GM21723 (cell line): ENCODE measurements at regions not wholly inside any gene's neighbourhood (a gene's known extent, or its start where the extent isn't known, plus 50 kb on each side); places are given as distances from the start of the nearest gene placed in this dataset.

Experiments
- ATAC-seq: cut with Tn5 transposase; IDR thresholded peaks from one replicate; pipeline ENCODE4 v1.9.1; 2021; ENCODE audit warnings: mild to moderate bottlenecking, moderate library complexity; ENCODE audit not compliant: unreplicated experiment

DNA sequence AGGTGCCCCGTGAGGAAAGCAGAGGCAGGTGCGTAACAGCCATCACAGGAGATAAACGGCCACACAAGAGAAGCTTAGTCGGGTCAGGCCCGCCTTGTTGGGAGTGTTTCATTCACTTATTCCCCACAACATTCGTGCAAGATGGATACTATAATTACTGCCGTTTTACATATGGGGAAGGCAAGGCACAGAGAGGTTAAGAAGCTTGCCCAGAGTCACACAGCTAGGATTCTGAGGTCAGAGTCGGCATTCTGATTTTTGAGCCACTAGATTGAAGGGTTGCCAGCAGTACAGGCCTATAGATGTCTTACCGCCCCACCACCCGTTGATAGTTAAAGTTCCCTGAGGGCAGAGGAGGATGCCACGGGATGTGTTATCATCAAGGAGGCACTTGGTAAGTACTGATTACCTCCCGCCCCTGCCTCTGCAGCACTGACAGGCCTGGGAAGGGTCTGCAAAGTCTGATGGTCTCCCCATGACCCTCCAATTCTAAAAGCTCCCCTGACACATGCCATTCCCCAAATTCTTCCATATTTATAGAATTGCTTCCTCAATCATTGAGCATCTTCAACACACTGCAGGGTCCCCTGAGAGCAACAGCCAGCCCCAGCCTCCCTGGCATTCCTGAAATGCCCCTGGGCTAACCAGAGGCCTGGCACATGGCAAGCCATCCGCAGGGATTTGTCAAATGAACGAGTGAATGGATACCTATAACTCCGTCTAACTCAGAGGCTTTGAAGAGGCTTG lies 74.7 kb upstream of the CLDN14 start:
- ATAC-seq: no peak

DNA sequence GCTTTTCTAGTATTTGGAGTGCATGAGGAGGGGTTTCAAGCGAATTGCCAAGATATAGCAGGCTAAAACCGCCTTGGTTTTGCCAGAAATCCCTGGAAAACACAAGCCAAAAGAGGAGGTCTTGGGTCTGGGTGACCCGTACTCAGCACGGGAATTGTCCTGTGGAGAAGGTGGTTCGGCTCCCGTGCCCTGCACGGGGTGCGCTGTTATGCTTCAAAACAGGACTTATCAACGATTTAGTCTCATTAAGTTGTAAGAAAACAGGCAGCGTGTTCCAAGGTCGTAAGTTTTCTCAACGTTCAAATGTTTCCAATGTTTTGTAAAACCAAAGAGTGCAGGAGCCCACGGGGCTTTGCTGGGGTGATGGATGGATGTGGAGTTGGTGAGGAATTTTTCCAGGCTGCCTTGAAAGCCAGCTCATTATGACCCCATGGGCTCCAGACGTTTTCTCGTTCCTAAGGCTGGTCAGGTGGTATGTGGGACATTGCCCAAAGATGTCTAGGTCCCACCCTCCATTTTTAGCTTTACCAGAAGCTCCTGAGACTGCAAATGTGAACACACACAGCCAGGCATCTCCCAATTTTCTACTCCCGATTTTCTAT lies 75.4 kb upstream of the CLDN14 start:
- ATAC-seq: no peak

DNA sequence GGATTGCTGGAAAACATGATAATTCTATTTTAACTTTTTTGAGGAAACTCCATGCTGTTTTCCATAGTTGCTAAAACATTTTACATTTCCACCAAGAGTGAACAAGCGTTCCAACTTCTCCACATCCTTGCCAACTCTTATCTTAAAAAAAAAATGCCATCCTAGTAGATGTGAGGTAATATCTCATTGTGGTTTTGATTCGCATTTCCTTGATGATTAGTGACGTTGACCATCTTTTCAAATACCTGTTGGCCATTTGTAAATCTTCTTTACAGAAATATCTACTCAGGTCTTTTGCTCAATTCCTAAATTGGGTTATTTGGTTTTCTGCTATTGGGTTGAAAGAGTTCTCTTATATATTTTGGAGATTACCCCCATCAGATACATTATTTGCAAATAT lies 77.4 kb upstream of the CLDN14 start:
- ATAC-seq: no peak

DNA sequence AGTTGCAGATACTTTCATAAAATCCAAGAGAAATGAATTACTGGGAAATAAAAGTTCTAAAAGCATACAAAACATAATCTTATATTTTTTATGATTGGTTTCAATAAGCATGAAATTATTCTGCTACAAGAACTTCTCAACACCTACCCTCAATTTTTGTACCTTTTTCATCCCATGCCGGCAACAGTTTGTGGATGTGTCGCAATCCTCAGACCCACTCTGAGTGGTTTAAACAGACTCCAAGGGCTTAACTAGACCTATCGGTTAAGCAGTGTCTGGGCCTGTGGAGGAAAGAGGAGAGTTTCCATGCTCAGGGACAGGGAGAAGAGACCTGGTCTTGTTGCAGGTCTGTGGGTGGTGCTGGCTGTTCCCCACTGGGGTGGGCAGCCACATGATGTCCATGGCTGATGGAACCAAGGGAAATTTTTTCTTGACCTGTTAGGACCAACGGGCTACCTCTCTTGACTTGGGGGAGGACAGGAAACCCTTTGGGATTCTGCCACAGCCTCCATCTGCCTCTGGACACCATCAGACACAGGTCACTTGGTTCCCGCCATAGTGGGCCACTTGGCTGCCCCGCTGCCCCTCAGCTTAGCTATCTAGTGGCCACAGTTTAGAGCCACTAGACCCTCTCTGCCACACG lies 81.1 kb upstream of the CLDN14 start:
- ATAC-seq: no peak

DNA sequence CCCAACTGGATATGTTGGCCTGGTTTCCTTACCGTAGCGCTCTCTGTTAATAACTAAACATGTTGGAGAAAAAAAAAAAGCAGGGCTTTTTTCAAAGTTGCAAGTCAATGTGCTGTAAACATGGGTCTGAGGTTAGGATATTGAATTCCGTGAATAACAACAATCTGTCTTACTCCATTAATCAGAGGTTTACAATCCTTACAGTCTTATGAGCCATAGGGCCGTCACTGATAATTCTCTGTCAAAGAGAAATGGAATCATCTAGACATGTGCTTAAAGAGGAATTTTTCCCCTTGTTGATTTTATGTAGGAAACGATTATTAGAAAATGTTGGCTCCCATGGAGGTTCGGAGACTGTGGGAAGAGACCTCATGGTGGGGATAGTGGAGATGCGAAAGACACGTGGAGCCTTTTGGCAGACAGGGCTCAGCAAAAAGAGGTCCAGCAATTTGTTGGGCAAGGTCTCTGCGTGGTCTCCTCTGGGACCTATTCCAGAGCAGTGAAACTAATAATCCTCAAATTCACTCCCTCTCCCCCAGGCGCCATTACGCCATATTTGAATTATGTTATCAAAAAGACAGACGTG lies 83.5 kb upstream of the CLDN14 start:
- ATAC-seq: no peak

DNA sequence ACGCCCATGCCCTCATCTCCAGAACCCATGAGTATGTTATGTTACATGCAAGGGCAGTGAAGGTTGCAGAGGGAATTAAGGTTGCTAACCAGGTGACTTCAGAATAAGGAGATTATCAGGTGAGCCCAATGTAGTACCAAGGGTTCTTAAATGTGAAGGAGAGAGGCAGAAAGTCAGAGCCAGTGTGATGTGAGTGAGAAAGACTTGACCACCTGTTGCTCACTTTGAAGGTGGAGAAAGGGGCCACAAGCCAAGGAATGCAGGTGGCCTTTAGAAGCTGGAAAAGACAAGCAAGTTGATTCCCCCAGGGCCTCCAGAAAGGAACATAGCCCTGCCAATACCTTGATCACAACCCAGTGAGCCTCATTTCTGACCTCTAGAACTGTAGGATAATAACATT lies 84.7 kb upstream of the CLDN14 start:
- no peak for ATAC-seq

DNA sequence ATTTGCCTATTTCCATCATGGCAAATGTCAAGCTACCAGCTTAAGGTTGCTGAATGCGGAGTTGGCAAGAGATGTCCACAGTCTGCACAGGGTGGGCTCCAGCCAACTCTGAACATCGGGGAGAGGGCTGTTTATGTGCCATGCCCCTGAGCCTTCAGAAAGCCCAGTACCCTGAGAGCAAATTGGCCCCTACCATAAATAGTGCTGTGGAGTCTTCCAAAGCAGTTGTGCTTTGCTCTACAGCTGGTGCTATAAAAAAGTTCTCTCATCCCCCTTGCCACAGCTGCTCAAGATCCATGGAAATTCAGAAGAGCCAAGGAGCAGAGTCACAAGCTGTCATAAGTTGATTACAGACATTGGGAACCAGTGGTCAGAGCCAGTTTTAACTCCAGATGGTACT lies 85.6 kb upstream of the CLDN14 start:
- ATAC-seq: no peak

DNA sequence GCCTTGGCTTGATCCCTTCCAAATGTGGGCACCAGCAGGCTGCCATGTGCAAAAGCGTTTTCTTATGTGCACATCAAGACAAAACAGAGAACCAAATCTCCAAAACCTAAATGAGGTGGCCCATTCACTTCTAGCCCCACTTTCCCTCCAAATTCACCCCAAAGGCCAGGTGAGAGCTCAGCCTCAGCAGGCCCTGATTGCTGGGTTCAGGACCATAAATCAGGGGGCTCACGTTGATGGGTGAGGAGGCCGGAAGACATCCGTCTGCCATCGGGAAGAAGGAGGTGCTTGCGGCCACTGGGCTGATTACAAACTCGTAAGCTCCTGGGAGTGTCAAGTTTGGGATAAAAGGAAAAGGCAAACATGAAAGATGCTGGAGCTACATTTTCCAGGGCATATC lies 86.7 kb upstream of the CLDN14 start:
- no peak for ATAC-seq

DNA sequence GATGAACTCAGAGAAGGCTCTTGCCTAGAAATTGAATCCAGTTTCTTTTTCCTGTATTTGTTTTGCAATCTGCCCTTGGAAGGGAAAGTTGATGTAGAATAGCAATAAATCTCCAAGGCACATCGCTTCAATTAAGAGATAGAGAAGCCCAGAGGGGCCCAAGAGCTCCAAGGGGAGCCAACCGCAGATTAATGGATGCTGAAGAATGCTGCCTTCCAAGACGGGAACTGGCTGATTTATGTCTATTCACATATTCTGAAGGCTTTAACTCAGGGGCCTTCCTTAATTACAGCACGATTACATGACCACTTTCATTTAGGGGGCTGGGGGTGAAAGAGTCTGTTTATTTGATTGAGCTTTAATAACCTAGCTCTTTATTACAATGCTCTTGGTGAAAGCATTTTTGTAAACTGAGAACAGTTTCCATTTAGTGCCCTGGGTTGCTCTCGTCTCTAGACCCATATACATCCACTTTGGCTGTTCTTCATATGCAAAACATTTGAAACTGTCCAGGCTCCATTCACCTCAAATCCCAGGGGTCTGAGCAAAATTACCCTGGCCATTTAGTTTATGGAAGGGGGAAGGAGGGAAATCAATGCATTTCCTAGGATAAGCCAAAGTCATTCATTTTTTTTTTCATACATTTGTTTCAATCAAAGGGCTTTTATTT lies 87.4 kb upstream of the CLDN14 start:
- ATAC-seq: no peak

DNA sequence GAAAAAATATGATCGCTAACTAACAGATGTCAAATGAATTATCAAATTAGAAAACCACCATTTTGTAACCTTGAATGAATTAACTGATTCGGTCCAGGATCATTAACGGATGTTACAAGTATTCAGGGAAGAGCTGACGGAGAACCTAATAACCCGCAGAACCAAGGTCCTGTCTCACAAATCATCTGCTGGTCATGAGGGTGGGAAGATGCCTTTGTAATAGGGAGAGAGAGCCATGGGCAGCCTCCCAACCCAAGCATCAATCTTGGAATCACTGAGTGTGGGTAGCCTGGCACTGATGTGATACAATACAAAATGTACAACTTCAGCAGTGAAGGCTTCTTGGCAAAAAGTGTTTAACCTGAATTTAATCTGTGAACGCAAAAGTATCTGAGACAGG lies 89.6 kb upstream of the CLDN14 start:
- ATAC-seq: no peak

DNA sequence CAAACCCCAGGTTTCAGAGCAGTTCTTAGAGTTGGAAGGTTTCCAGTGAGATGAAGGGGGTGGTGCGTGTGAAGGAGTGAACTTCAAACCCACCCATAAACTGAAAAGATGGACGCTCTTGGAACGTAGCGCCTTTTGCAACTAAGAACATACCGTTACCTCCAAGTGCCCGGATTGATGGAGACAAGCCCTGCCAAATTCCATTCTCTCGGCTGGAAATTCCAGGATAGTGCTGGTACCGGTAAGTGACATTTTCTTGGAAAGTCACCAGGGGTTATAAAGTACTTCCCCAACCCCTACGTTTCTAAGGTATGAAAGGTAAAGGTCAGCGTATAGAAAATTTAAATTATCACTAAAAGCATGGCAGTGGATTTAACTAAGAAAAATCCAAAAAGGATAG lies 91.6 kb upstream of the CLDN14 start:
- no peak for ATAC-seq

DNA sequence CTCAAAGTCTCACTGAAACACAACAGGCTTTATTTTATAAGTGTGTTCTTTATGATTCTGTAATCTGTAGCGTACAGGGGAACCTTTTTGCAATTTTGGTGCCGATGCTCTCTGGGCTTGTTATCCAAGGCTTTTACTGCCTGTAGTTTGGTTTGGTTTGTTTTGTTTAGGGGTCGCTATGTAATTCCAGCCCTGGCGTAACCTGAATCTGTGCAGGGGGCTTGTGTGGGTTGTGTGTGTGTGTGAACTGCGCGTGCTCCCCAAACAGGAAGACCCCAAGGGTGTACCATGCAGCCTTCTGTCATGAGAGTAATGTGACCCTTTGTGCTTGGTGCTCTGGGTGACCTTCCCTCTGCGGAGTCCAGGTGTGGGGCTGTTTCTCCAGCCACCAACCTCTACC lies 92.1 kb upstream of the CLDN14 start:
- ATAC-seq: no peak

DNA sequence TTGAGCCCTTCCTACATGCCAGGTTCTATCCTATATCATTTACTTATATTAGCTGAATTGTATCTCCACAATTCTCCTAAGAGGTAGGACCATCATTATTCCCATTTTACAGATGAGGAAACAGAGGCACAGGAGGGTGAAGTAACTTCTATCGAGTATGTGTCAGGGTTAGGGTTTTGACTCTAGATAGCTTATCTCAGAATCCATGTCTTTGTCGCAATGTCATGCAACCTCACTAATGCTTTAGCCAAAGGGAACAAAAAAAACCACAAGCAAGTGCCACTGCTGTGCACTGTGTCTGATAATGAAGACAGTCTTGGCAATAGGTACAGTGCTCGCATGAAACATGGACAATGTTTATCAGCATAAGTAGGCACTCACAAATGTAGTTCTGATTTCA lies 95.4 kb upstream of the CLDN14 start:
- ATAC-seq: no peak

DNA sequence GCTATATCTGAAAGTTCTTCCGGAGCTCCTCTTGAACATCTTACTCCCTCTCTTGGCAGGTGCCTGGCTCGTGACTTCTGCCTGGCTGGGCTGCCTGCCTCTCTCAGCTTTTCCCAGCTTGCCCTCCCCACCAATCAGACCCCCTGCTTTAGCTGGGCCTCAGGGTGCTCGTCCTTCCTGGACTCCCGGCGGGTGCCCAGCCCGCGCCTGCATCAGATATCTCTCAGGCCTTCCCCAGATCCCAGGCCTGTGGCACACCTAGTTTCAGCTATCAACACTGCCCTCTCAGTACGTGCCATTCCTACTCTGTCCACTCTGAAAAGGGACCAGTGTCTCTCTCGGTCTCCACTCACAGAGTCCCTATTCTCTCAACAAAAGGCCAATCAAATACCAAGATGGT lies 96.5 kb upstream of the CLDN14 start:
- ATAC-seq: no peak

DNA sequence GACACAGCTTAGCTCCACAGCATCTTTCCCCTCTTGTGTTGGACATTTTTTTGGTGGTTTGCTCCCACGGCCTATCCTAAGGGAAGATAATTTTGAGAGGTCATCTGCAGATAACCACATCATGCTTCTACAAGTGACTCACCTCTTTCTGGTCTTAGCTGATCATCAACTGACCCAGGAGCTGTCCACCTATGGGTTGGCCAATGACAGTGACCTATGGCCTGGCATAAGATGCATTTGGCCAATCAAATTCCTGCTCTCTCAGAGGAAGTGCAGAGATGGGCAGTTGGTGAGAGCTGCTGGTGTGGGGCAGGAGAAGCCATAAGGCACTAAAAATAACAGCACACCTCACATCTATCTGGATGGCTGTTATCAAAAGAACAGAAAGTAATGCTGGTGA lies 100.0 kb upstream of the CLDN14 start:
- no peak for ATAC-seq

DNA sequence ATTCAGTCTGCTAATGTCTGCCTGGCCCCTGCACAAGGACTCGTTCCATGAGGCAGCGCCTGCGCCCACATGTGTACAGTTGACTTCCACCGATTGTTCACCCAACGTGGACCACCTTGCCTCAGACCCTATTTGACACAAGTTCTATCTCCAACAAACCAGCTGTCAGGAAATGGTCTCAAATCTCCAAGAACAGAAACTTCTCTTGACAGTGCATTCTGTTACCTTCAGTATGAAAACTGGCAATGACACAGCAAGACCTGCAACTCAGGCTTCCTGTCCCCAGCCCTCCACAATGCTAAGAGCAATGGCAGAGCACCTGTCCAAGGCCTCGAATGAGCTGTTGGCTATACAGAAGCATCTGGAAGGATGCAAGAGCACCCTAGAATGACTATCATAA lies 102.3 kb upstream of the CLDN14 start:
- ATAC-seq: no peak

DNA sequence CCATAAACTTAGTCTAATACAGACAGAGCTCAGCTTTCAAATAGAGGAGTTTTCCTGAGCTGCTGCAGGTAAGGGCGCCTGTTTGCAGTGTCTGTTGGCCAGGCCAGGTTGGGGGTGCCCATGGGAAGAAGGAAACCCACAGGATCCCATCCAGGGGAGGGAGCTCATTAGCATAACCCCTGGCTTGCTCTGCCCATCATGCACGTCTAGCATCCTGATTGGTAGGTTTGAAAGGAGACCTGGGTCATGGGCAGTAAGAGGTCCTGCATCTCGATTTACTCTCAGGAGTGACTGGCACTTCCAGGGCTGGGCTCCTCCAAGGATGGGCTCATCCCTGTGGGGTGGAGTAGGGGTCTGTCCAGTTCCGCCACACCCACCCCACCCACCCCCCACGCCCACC lies 103.7 kb upstream of the CLDN14 start:
- ATAC-seq: no peak

DNA sequence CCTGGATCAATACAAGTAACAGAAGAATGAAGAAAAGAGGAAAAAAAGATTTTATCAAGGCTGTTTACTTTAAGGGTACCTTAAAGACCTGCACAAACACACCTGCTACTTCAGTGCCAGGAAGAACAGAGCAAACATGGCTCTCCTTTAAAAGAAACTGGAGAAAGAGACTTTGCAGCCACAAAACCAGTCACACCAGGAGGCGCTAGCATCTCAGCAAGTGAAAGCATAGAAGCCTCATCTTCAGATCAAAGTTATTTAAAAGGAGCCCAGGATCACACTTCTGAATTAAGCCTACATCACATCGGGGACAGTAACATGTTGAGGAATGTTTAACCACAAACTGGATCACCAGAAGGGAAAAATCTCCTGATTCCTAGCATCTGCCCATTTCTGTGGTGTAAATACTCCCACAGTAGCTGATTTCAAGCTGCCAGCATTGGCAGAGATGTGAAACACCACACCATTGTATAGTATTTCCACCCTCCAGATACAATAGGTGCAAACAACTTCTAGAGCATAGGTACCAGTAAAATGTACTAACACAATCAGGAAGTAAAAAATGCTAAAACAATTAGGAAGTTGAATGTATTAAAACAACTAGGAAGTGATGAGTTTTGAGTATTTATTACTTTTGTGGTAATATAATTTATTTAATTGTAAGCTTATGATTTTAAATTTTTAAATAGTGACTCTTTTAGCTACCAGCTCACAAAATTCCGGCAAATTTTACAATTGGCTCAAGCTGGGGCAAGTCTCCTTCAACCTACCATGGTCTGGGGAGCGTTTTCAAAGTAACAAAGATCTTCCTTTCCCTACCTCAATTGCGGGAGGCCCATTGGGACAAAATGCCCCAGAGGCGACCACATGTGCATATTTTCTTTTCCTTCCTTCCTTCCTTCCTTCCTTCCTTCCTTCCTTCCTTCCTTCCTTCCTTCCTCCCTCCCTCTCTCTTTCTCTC lies 105.3 kb upstream of the CLDN14 start:
- ATAC-seq: no peak

DNA sequence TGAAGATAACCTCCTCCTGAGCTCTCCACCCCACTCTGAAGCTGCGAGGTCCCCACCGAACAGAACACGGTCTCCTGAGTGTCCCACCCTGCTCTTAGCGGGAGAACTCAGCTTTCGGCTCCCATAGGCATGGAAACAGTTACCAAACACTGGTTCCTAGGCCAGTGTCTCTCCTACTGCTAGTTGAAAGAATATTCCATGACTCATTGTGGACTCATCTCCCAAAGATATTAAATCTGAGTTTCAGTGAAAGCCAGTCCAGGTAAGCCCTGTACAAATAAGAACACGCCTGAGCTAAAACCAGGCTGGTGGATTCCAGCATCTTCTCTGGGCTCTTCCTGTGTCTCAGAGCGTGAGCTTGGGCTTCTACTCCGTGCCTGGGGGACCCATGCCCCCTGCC lies 107.5 kb upstream of the CLDN14 start:
- no peak for ATAC-seq

DNA sequence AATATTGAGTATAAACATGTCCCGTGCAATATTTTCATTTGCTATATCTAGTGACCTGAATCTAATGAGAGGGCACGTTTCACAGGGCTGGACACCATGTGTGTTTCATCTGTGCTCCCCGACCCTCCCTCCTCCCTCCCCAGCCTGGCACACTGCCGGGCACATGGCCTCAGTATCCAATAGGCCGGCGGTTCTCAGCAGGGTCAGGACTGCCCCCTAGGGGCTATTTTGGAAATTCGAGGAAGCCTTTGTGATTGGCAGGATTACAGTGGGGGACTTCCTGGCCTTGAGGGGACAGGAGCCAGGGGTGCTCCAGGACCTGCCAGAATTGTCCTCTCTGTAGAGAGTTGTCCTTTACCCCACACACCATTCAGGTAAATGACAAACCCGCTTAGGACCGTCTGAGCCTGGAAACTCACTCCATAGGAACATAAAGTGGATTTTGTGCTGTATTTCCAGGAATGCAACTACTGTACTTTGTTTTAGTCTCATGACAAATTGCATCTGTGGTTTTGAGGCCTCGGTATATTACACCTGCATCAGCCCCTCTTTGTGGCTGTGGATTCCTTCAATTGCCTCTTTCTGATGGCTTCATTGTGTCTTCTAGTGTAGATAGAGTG lies 109.5 kb upstream of the SIM2 start:
- no peak for ATAC-seq
